H54 (cell line): ENCODE measurements at regions not wholly inside any gene's neighbourhood (a gene's known extent, or its start where the extent isn't known, plus 50 kb on each side); places are given as distances from the start of the nearest gene placed in this dataset.

Experiments used
- DNase-seq: peaks from one replicate; pipeline ENCODE4 v3.0.0; 2011; ENCODE audit warnings: low spot score, mixed read lengths; ENCODE audit not compliant: insufficient read length
- FAIRE-seq: peaks from 3 replicates; lab custom pipeline; 2011; peaks lifted over from hg19 to GRCh38; lab: Jason Lieb, UNC
- POLR2A ChIP-seq: IDR thresholded peaks from 2 replicates; pipeline ENCODE4 v1.6.1; 2011; ENCODE audit warnings: low read depth, mild to moderate bottlenecking, low read length

GRCh38 chr1:170316270-170316669, 170.5 kb downstream of the NTMT2 start:
- no peak for TF ChIP-seq POLR2A
- FAIRE-seq (no peak), DNase-seq (no peak)

- FAIRE-seq = no peak
- no peak for DNase-seq
- TF ChIP-seq POLR2A = no peak
Observed at GRCh38 chr1:170318141-170318540, 172.4 kb downstream of the NTMT2 start.

- TF ChIP-seq POLR2A = no peak
- DNase-seq (no peak), FAIRE-seq (no peak)
Observed at GRCh38 chr1:170318736-170319135, 173.0 kb downstream of the NTMT2 start.

- DNase-seq = no peak
- TF ChIP-seq POLR2A = no peak
- FAIRE-seq = no peak
Observed at GRCh38 chr1:170321113-170321512, 175.4 kb downstream of the NTMT2 start.

GRCh38 chr1:170326186-170326585, 180.4 kb downstream of the NTMT2 start:
- FAIRE-seq = no peak
- TF ChIP-seq POLR2A = no peak
- no peak for DNase-seq

GRCh38 chr1:170332801-170333200, 187.0 kb downstream of the NTMT2 start:
- DNase-seq (no peak), FAIRE-seq (no peak)
- TF ChIP-seq POLR2A = no peak

- FAIRE-seq (no peak), DNase-seq (no peak)
- no peak for TF ChIP-seq POLR2A
Observed at GRCh38 chr1:170337413-170337994, 191.7 kb downstream of the NTMT2 start.

- no peak for FAIRE-seq
- TF ChIP-seq POLR2A = no peak
- DNase-seq = no peak
Observed at GRCh38 chr1:170339534-170339933, 192.4 kb upstream of the GORAB start.

- no peak for TF ChIP-seq POLR2A
- FAIRE-seq (no peak), DNase-seq (no peak)
Observed at GRCh38 chr1:170340308-170340707, 191.7 kb upstream of the GORAB start.

GRCh38 chr1:170351366-170351946, 180.5 kb upstream of the GORAB start:
- FAIRE-seq (no peak), DNase-seq (no peak)
- no peak for TF ChIP-seq POLR2A

- FAIRE-seq (no peak), DNase-seq (no peak)
- no peak for TF ChIP-seq POLR2A
Observed at GRCh38 chr1:170354246-170354645, 177.7 kb upstream of the GORAB start.

- no peak for TF ChIP-seq POLR2A
- FAIRE-seq = no peak
- no peak for DNase-seq
Observed at GRCh38 chr1:170354690-170355089, 177.3 kb upstream of the GORAB start.

- DNase-seq (no peak), FAIRE-seq (no peak)
- TF ChIP-seq POLR2A = no peak
Observed at GRCh38 chr1:170355267-170355801, 176.6 kb upstream of the GORAB start.

GRCh38 chr1:170356585-170356984, 175.4 kb upstream of the GORAB start:
- TF ChIP-seq POLR2A = no peak
- DNase-seq (no peak), FAIRE-seq (no peak)

- TF ChIP-seq POLR2A = no peak
- FAIRE-seq = no peak
- DNase-seq = no peak
Observed at GRCh38 chr1:170357750-170358149, 174.2 kb upstream of the GORAB start.
